Esophagus muscularis mucosa (tissue), 3 donors: ENCODE measurements at regions not wholly inside any gene's neighbourhood (a gene's known extent, or its start where the extent isn't known, plus 50 kb on each side); places are given as distances from the start of the nearest gene placed in this dataset.

Source experiments
- CTCF ChIP-seq, 3 experiments: fragments of 200-600 bp in 2 of 3; fragments of 450-650 bp in 1 of 3; sonication (generic) in 2 of 3; IDR thresholded peaks; one replicate each; pipeline ENCODE4 v1.5.1; 2017 to 2019; ENCODE audit warnings: antibody characterized with exemption in 3 of 3, mild to moderate bottlenecking in 2 of 3, moderate library complexity in 1 of 3
- POLR2A ChIP-seq: fragments of 450-650 bp; IDR thresholded peaks from one replicate; pipeline ENCODE4 v1.6.1; 2017; ENCODE audit warnings: antibody characterized with exemption, moderate library complexity, mild to moderate bottlenecking, low read depth

GRCh38 chr6:160929831-160930230 is 61.7 kb upstream of the MAP3K4 start:
- TF ChIP-seq CTCF (IDR thresholded peaks at IDR 0.05) = no peak
- TF ChIP-seq POLR2A = no peak
